Fibroblast of upper back skin (primary cell): ENCODE measurements at regions not wholly inside any gene's neighbourhood (a gene's known extent, or its start where the extent isn't known, plus 50 kb on each side); places are given as distances from the start of the nearest gene placed in this dataset.

Experiments
- DNase-seq: peaks from one replicate; pipeline ENCODE4 v3.0.0-alpha.2; 2013

DNA sequence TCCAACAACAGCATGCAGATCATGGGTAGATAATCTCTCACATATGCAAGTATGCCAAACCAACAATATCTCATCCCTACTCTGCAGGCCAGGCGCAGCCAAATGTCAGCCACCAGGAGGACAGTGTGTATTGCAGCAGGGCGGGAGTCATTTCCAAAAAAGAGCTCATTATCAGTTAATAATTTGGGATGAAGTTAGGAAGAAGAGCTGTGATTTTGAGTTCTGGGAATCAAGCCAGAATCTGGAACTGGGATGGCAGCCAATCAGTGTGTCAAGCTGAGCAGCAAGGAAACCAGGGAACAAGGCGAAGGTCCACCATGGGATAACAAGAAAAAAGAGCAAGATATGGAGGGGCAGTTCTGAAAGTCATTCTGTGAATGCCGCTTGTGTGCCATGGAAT is 88.2 kb upstream of the CAMK2D start:
- peak; percentile 70 for DNase-seq

- no peak for DNase-seq
Measured at GRCh38 chr4:113847710-113848109, 86.2 kb upstream of the CAMK2D start.

DNA sequence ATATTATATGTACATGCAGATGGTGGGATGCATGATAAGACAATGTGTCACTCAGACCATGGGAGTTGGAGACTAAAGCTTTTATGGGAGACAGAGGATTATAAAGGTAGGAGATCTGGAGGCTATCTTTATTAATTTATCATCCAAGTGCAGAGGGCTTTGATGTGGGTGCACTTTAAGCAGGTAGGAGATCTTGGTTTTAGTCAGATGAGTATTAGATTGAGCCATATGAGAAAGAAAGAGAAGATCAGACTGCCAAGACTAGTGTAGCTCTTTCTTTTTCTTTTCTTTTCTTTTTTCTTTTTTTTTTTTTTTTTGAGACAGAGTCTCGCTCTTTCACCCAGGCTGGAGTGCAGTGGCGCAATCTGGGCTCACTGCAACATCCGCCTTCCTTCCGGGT is 84.9 kb upstream of the CAMK2D start:
- no peak for DNase-seq

DNA sequence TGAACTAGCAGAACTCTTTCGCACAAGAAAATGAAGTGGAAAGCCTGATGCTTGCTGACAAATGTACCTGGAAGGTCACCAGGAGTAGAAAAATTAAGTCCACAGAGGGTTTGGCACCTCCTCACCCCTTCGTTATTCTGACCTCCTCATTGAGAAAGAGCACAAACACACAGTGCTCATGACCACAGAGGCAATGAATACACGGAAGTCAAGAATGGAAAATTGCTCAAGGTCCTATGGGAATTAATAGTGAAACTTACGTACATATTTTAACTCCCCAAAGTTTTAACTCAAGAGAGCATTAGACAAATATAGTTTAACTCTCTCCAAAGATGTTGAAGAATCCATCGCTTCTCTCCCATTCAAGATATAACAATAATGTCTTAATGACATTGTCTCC is 83.6 kb upstream of the CAMK2D start:
- no peak for DNase-seq

DNA sequence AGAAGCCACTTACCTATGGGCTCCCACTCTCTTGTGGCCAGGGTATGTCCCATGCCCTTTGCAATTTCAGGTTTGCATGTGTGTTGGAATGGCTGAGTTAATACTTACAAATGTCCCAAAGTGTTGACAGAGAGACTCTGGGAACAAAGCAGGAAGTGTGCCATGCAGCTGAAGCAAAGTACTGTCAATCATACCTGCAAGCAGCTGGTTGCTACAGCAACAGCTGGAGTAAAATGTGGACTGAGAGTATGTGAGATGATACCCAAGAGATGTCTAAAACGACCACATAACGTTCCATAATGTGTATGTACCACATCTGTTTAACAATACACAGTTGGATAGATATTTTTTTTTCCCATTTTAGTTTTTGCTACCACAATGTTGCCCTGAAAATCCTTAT is 82.8 kb upstream of the CAMK2D start:
- DNase-seq: no peak

DNA sequence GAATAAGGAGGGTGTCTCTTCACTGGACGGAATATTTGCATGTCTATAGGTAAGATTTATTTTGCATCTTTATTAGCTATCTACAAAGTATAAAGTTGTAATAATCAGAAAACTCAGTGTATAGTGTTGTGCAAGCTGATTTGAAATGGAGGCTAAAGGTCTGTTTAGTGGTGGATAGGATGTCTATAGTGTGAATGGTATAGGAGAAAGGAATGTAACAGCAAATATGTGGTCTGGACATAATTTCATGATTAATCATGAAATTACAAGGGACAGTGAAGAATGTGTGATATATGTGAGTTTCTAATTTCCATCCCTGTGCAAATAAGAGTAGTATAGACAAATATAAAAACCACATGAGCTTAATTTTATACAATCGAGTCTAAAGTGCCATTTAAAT is 79.3 kb upstream of the CAMK2D start:
- peak; percentile 88 for DNase-seq

DNA sequence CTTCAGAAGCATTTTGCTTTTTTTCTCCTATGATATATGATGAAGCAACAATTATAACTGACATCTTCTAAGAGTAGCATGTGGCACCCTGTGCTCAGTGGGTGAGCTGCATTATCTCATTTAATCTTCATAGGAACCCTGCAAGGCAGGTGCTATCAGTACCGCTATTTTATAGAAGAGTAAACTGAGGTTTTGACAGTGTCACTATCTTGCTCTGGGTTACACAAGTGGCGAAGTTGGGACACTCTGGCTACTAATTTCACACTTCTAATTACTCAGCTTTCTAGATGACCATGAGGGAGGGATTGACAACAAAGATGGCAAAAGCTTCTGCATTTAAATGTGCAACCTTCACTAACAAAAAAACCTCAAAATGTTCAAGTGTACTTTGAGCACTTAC is 76.9 kb upstream of the CAMK2D start:
- DNase-seq: no peak

- DNase-seq: peak; percentile 92
Measured at GRCh38 chr4:113837397-113837796, 75.9 kb upstream of the CAMK2D start.

- peak; percentile 70 for DNase-seq
Measured at GRCh38 chr4:113835005-113835404, 73.5 kb upstream of the CAMK2D start.

- DNase-seq: no peak
Measured at GRCh38 chr4:113834298-113834697, 72.8 kb upstream of the CAMK2D start.

DNA sequence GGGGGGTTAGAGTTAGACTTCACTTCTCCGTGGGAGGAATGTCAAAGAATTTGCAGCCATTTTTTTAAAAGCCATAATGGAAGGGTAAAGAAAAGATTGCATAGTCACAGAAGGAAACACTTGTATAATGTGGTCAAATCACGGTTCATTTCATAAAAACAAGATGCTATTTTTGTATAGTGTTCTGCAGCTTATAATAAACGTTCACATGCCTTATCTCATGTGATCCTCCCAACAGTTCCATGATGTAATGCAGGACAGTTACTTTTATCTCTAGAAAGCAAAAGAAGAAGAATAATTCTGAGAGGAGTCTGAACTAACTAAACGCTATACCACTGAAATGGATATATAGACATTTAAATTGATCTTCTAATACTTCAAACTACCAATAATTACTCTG is 71.3 kb upstream of the CAMK2D start:
- DNase-seq: no peak

DNA sequence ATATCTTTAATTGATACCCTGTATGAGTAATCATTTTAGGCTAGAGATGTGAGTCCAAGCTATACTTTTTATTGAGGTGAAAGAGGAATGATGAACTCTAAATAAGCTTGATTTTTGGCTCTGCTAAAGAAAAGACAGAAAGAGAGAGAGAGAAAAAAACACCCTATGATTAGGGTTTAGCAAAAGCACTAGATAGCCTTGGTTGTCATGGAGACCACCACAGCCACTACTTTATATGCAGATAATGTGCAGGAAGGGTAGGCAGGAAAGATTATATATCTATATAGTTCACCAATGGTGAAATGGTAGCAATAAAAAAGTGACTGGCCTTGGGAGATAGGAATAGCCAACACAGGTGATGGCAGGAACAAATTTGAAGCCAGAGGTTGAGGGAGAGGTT is 69.9 kb upstream of the CAMK2D start:
- DNase-seq: no peak

- no peak for DNase-seq
Measured at GRCh38 chr4:113828702-113829101, 67.2 kb upstream of the CAMK2D start.

DNA sequence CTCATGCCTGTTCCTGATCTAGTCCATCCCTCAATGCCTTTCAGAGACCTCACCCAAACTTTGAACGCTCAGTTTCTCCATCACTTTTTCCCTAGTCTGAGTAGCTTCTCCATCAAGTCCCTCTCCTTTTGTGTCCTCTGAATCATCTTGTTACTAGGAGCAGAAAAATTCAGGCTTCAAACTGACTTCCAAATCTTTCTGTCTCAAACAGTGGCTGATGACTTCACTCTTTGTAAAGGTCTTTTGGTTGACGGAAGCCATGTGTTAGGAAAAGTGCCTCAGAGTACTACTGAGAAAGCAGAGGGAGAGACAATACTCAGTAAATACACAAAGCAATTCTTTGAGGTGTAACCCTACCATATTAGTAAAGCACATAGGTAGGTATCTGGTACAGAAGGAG is 65.7 kb upstream of the CAMK2D start:
- peak; percentile 71 for DNase-seq

DNA sequence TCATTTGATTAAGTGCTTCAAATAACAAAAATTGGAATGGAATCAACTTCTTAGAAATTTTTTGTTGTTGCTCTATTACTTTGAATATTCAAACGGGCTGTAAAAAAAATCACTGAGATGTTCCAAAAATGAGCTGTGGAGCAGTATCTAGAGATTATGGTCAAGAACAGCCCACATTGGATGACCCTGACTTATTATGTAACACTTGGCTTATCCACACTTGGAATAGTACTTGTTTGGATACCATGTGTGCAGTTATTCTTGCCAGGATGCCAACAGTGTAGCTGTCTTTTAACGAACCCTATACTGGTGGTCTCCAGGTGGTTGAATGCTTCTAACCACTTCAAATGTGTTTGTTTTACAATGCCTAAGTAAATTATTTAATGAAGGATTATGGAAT is 64.9 kb upstream of the CAMK2D start:
- DNase-seq: no peak

DNA sequence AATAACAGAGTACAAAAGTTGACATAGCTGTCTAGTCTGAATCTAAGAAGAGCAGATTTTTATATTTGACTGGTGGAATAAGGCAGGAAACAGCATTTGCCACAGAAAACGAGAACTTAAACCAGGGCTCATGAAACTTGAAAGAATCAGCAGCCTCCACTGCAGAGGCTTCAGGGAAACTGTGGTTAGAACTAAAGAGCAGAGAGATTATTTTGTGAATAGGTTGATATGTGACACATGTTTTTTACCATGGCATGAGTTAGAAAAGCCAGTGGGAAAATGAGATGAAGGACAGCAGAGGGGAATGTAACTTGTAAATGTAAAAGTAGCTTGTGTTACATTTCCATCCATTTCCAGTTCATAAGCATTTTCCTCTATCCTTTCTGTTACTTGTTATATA is 63.7 kb upstream of the CAMK2D start:
- DNase-seq: no peak

GRCh38 chr4:113824396-113824795 is 62.9 kb upstream of the CAMK2D start:
- no peak for DNase-seq

GRCh38 chr4:113823291-113823659 is 61.7 kb upstream of the CAMK2D start:
- peak; percentile 35 for DNase-seq

- DNase-seq: no peak
Measured at GRCh38 chr4:113822555-113823290, 61.2 kb upstream of the CAMK2D start.

GRCh38 chr4:113821856-113822255 is 60.3 kb upstream of the CAMK2D start:
- peak; percentile 69 for DNase-seq

DNA sequence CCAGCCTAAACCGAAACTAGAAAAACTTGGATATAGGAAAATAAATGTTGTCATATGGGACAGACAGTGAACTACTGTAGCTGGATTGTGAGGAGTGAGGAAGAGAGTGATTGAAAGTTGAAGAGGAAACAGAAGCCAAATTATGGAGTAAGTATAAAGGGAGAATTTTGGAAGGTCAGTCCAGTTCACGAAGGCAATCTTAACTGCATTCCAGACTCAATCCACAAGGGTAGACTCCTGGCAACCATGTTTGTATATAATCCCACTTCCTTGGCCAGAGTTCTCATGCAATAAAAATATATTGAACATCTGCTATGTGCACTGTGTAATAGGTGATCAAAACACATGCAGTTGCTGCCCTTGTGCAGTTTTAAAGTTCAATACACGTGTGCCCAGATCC is 58.6 kb upstream of the CAMK2D start:
- peak; percentile 70 for DNase-seq

DNA sequence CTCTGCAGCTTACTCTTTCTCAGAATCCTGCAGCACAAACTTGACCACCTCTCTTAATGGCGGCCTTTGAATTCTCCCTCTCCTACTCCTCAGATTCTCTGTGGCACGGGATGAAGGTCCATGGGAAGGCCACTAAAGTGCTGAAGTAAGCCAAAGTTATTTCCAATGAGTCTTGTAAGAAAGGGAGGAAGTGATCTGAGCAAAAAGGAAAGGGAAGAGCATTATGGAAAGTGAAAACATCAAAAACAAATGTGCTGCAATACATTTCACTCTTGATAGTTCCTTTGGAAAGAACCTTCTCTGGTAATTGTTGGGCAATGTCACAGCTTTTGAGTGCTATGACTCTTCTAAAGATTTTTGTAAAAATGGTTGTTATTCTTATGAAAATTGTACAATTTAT is 54.3 kb upstream of the CAMK2D start:
- DNase-seq: no peak

DNA sequence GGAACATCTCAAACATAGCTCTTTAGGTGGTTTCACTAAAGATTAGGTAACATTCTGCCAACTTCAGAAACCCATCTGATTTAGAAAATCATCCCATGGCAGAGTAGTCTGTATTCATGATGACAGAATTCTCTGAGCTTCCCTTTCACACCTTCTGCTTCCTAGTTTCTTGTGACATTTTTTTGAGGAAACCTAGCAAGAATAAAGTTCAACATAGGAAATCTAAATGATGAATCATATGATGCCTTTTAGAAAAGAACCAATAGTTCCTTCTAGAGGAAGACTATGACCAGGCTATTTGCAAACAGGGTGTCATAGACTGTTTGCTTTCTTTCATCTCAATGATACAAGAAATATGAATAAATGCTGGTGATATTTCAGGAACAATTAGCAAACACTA is 49.8 kb upstream of the CAMK2D start:
- no peak for DNase-seq
